Posterior vena cava (tissue), 2 donors: ENCODE measurements at regions not wholly inside any gene's neighbourhood (a gene's known extent, or its start where the extent isn't known, plus 50 kb on each side); places are given as distances from the start of the nearest gene placed in this dataset.

Experiments
- DNase-seq: peaks from one replicate; pipeline ENCODE4 v3.0.0-alpha.2; 2020; ENCODE audit warnings: low spot score
- intact Hi-C, 2 donors: fragments of 100-400 bp; cut with DNase I; formaldehyde crosslinking; loops; one replicate each; pipeline versions ENCODE4 v1.14.1 to v1.14.2; 2022 to 2023
- donor health status: DM: yes; HTN: yes; CAD: no.
- donor health status: DM: yes; HTN: yes; CAD: no.

DNA sequence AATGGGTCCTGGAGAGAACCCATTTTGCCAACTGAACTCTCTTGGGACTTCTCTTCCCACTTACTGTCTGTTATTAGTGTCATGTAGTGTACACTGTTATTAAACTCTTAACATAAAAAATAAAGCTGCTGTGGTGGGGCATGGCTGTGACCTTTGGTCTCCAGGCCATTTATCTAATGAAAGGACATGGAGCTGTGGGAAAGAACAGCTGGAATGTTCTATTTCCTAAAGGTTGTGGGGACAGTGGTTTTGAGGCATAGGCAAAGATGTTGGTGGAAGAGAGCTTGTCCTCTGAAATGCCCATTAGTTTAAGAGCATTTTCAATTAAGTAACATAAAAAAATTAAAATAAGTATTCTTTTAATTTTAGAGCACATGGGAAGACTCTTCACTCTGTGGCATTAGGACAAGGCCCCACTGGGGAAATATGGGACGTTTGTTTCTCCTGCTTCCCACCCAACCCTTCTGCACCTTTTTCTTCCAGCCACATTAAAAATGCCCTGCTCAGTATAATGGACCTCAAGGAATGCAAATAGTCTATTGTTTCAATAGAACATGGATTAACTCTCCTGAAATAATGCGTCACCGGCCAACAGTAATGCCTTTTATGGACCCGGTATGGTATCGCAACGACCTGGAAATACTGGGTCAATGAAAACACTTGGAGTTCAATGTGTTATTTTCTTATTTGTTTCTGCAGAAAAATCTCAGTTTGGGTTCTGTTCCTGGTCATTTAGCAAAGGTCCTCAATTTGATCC, 149.6 kb downstream of the BUB3 start:
- intact Hi-C loops = no loop called here
- DNase-seq = no peak

DNA sequence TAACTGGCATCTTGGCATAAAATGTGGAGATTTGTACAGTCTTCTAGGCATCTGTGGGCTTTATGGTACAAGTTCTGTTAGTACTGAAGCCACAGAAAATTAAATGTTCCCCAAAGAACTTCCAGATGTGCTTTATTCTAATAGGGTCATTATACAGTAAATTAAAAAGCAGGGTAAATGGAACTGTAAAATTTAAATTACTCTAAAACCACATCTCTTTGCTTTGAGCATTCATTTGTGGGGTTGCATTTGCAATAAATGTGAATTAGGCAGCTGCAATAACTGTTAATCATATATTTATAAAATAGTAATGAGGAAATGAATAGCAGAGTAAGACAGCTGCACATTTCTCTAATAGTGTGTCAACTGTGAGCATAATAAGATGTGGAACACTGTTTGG, 151.5 kb downstream of the BUB3 start:
- no peak for DNase-seq
- intact Hi-C loops = no loop called here

DNA sequence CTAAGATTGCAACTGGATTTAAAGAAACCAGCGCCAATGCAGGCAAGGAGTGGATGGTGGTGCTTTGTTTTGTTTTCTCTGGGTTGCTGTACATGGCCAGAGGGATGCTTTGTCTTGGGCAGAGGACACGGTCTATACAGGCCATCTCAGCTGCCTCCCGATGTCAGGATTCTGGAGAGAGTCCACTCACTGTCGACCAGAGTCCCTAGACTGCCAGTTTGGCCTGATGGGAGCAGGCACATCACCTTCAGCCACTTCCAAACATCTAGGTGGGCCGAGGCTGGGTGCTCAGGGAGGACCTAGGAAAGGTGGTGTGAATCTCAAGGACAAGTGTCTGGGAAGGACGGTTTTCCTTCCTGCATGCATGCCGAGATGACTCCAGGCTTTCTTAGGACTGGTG, 152.1 kb downstream of the BUB3 start:
- DNase-seq = no peak
- intact Hi-C loops = no loop called here

DNA sequence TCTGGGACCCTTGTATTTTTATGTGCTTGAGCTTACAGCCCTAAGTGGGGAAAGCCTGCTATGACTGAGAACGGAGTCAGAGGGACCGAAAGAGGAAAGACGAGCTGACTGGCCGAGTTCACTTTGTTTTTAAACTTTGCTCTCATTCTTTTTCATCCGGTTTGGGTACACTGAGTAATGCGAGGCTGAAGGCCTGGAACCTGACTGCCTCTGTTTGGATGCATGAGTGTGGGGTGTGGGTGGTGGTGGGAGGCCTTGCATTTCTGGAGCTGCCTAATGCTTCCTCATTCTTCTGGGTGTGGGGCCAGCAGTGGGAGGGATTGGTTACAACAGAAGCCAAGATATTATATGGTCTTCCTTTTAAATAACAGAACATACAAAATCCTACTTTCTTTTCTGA, 155.5 kb downstream of the BUB3 start:
- no peak for DNase-seq
- intact Hi-C loops = no loop called here

DNA sequence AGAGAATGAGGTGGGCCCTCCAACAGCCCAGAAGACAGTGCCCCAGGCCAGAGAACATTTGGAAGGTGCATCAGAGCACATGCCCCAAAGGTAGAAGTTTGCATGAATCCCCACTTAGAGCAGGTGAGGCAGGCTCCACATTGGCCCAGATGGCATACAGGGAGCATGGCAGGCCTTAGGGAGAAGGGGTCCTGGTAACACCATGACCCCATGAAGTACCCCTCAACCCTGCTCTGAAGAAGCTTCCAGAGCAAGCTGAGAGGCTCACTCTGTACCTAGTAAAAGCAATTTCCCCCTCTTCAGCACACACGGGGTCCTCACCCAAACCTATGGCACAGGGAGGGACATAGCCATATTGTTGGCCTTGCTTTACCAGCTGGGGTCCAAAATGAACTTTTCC, 162.6 kb downstream of the BUB3 start:
- no peak for DNase-seq
- intact Hi-C loops = no loop called here

DNA sequence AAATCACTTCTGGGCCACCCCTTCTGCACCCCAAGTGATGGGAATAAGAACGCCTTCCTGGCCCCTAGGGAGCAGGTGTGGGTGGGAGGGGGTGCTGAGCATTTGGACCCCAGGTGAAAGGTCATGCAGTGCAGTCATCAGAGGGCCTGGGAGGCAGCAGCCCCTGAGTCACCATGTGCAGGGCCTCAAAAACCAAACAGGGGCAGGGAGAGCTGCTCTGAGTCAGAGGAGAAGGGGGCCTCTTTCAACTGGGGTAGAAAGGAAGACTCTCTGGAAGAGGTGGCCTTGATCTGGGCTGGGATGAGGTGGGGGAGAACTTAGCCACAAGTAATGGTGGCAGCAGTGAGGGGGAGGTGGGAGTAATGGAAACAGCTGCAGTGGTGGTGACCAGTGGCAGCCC, 164.3 kb downstream of the BUB3 start:
- DNase-seq = no peak
- intact Hi-C loops = no loop called here

DNA sequence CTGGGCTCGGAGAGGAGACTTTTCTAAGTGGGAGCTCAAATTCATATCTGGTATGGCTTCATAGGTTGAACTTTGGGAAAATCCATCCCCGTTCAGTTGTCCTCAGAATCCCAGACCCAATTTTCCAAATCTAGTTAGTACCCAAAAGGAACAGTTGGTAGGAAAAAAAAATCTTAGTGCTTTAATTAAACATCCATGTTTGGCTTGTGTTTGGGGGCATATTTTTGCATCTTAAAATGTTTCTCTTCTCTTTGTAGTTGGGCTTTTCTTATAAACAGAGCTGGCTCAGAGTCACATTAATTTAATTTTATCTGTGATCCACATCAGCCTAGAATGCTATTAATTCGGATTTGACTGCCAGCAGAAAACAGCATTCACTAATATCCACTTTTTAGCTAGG, 165.9 kb downstream of the BUB3 start:
- no peak for DNase-seq
- intact Hi-C loops = no loop called here

DNA sequence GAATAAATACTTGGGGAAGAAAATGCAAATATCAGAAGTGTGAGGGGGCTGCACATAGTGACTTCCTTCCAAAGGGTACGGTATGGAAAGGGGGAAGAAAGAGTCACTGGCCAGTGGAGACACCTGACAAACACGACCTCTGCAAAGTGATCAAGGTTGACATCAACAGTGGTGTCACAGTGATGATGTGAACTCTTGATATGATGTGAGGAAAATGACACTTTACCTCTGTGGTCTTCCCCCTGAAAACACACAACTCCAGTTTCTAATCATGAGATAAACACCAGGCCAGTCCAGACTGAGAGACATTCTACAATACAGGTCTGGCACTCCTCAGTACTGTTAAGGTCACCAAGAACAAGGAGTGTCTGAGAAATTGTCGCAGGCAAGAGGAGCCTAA, 169.7 kb downstream of the BUB3 start:
- intact Hi-C loops = no loop called here

DNA sequence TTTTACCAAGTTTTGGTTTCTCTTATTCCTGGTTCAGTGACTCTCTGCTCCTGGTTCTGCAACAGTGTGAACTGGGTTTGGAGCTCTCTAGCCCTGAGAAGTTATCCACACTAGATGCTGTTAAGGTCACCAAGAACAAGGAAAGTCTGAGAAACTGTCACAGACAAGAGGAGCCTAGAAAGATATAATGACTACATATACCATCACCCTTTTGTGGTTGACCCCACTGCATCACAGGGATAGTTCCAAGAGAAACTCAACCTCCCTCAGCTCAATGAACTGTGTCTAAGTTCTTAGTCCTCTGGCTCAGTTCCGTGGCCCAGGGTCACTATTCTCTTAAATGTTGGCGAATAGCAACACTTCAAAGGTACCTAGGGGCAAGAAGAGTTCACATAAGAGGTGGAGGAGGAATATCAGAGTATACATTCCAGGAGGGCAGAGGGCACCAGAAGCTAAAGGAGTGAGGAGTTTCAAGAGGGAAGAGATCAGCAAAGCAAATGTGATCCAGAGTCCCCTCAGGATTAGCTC, 171.5 kb downstream of the BUB3 start:
- intact Hi-C loops = no loop called here
- DNase-seq = no peak

More for the DNA sequence above, 169.7 kb downstream of the BUB3 start:
- DNase-seq = no peak

DNA sequence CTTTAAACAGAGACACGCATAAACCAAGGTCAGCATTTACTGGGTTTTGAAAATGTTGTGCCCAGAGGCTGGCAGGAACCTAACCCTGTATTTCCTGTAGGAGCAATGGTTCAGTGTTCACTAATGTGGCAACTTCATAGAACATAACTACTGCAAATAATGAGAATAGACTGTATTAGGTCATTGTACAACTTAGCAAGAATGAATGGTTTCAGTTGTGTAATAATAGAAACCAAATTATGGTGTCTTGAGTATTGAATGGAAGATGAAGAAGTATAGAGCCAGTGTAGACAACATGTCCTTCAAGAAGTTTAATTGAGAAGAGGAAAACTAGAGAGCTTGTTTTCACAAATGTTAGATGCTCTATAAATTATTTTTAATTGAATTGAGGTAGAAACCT, 172.5 kb downstream of the BUB3 start:
- no peak for DNase-seq
- intact Hi-C loops = no loop called here

DNA sequence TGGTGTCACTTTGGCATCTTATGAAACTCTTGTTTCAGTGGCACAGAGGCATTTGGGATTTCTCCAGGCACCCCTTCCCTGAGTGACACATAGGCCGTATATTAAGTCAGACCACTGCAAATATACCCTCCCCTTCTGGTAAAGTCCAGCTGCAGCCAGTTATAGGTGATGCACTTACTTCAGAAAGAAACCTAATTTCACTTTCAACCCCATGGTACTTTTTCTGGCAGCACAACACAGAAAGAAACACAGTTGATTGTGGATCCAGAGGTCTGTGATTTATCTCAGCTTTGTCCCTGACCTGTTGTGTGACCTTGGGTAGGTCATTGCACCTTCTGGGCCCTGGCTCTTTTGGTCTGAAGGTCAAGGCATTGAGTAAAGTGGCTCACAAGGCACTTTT, 173.2 kb downstream of the BUB3 start:
- DNase-seq = no peak
- intact Hi-C loops = no loop called here

DNA sequence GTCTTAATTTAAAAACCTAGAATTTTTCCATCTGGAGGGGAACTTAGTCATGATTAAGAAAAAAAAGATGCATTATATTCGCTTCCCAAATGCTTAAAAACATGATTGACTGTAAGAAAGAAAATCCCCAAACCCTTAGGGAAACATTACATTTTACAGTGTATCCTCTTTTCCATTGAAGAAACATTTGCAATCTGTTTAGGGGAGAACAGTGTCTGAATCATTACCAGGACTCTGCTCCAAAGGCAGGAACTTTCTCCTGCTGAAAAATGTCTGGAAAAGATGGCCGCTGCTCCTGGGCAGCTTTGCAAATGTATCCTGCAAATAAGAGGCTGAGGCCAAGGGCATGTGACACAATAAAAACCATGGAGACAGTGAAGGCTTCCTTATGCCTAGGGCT, 173.7 kb downstream of the BUB3 start:
- DNase-seq = no peak
- intact Hi-C loops = no loop called here

DNA sequence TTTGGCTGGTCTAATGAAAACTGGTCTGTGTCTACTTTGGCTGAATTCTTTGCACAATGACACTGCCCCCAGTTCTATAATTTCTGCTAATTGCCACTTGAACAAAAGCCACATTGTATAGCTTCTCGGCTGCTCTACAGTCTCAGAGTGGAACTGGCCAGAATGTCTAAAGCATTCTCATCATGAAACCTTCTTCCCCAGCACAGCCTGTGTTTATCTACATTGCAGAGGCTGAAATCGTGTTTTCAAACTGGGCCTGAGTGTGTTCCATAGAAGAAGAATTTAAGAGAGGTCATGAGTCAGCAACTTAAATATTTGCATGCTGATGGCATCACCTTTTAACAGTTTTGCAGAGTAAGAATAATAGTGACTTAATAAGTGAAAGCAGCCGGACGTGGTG, 177.2 kb downstream of the BUB3 start:
- intact Hi-C loops = no loop called here
- DNase-seq = no peak

DNA sequence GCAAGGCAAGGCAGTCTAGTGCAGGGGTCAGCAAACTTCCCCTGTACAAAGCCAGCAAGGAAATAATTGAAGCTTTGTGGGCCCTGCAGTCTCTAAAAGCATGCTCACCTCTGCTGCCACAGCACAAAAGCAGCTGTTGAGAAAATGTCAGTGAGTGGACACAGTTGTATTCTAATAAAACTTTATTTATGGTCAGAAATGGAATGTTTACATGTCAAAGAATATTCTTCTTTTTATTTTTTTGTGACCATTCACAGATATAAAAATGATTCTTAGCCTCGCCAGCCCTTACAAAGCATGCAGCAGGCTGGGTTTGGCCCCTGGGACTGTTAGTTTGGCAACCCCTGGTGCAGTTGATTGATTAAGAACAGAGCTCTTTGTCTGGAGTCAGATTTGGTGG, 192.4 kb downstream of the BUB3 start:
- intact Hi-C loops = no loop called here
- no peak for DNase-seq

DNA sequence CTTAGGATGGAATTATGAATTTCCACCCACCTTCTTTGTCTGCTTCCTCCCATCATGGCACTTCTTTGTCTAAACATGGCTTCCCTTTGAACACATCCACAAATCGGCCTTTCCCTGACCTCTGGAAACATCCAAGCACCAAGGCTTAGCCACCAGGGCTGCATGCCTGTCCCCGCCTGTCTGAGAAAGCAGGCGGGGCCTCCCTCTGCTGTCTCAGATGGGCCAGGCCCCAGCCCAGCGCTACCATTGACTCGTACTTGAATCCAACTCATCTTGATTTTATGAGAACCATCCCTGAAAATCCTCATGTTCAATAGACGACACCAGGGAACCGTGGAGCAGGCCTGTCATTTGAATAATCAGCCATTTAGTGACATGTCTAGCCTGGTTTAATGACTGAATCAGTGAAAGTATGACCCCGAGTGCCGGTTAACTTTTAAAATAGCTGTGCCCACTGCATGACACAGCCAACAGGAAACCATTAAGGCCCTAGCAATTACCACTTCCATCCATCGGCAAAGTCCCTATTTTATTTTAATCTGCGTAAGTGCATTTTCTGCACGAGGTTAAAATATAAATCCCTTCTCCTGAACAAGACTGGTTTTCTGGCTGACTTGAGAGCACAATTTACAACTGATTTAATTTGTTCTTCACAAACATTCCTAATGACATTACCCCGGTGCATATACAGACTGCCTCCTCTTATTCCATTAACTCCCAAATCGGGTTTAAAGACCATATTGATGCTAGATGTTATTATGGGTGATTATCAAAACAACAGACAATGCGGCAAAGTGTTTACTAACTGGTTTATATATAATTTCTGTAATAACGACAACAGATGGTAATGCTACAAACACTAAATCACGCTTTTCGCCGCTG, 194.7 kb downstream of the BUB3 start:
- DNase-seq = no peak
- intact Hi-C loops = no loop called here

DNA sequence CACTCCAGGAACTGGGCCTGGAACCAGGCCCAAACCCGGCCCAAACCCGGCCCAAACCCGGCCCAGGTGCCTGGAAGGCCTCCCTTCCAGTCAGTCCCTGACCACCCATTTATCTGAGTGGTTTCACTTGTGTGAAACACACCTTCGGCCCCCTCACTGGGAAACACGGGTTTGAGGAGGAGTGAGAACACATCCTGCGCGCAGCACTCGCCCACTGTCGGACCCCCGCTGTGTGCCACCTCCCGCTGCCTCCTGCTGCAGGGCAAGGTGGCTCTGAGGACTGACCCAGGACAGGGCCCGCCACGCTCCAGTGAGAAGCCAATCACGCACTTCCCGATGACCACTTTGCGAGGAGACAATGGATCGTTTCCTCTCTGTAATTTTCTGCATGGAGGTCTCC, 197.5 kb downstream of the BUB3 start:
- intact Hi-C loops = no loop called here
- DNase-seq = no peak

DNA sequence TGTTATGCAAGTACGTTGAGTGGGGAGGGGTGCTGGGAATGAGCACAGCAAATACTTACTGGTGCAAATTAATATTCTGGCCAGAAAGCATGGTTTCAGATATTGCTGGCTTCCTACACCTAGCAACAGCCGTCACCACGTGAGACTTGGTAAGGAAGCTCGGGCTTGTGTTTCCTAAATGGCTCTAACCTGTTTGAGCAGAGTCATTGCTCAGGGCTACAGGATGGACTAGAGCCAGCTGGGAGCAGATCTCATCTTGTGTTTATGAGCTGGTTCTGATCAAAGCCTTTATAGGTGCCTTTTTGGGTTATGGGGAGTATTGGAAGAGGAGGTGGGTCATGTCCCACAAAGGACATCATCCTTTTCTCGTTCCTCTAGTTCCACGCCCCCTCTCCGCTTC, 200.3 kb downstream of the BUB3 start:
- intact Hi-C loops = no loop called here

DNA sequence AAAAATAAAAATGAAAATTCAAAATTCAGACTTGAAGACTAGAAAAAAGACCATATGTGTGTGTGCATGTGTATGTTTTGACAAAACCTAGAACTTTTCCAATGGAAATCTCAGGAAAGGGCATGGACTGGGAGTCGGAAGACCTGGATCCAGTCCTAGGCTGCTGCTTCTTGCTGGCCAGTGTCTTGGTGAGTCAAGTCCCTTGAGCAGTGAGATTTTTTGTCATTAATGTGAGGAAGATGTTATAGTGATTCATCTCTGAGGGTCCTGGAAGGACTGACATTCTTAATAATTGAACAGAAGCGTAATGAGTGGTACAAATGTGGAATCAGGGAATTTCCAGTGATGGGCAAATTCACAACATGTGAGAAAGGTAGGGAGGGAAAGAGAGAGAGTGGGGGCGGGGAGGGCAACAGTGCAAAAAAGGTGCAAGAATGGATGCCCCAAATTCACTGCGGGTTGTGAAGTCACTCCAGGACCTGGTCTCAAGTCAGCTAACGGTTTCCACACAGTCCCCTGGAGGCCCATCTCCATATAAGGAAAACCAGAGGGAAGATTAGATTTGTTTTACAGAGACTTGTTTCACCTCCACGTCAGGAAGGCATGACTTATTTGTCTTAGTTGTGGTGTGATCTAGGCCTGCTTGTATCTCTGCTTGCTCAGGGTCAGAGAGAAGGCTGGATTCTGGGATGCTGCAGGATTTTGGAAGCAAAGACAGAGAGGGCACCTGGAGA, 201.7 kb downstream of the BUB3 start:
- intact Hi-C loops = no loop called here

More for the DNA sequence above, 200.3 kb downstream of the BUB3 start:
- DNase-seq = no peak

DNA sequence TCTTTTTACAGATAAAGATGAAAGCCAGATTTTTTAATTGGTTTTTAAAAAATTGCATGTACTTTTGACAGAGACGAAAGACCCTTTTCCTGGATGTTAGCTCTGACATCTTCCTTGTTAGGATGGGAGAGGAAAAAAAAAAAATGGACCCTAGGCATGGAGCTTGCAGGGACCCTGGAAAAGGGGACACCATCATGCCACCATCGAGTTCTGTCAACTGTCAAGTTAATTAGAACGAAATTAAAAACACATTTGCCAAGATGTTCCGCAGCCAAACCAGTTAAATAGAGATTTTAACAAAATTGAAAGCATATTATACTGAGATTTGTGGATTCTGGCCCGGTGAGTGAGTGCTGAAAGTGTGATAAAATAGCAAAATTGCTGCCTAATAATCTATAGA, 202.6 kb downstream of the BUB3 start:
- intact Hi-C loops = no loop called here
- no peak for DNase-seq

More for the DNA sequence above, 201.7 kb downstream of the BUB3 start:
- DNase-seq = no peak

DNA sequence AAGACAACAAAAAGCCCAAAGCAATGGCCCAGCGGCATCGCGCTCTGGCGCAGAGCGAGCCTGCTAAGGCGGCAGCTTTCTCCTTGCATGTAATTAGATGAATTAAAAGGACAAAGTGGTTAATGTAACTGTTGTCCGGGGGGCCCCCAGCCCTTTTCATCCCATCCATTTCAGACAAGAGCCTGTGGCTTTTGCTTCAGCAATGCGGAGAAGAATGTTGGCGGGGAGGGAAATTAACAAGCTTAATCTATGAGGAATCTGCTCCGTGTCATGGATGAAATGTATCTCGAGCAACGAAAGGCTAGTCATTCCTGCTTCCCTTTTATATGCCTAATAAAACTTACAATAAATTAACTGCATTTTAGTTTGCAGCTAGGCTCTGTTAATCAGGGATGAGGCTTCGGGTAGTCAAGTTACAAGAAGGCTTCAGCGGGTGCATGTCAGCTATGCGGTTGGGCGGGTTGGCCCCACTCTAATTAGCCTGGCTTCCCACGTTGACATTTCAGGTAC, 203.3 kb downstream of the BUB3 start:
- no peak for DNase-seq
- intact Hi-C loops = no loop called here
